NCI-H187 treated with DMSO at 0.1 percent for 48 hours (cell line): ENCODE measurements at regions not wholly inside any gene's neighbourhood (a gene's known extent, or its start where the extent isn't known, plus 50 kb on each side); places are given as distances from the start of the nearest gene placed in this dataset.

Experiments used
- DNase-seq: peaks from one replicate; lab custom pipeline; 2025; lab: John Stamatoyannopoulos, UW

- DNase-seq: no peak
Observed at GRCh38 chr6:140108167-140108566, 733.7 kb upstream of the CITED2 start.

DNA sequence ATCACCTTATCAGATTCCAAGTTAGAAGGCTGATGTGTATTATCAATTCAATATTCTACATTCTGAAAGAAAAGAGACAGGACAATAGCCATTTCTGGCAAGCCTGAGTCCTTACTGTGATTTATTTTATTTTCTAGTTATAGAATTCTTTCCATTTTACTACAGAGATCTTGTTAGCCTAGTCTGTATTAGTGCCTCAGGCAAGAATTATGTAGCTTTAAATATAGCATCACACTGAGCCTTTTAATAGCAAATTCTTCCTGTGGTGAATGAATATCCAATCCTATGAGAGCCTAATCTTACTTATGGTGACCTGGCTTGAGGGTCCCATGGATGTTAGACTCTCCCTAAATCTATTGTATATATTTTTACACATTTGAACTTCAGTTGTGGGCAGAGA, 732.8 kb upstream of the CITED2 start:
- no peak for DNase-seq

DNA sequence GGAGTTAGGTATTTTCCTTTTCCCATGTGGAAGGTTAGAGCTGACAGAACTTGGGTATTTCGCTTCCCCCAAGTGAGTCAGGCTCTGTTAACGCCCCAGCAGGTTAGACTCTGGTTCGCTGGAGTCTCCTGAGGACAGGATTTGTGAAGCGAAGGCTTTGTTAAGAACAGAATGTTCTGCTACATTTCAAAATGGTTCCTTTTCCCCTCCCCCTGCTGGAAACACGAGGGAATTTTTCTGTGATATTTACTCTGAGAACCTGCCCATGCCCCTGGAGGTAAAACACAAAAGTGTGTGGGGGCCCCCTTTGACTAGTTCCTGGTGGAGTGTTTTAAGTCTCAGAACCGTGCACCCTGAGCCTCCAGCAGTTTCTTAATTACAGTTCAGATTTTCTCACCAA, 731.4 kb upstream of the CITED2 start:
- no peak for DNase-seq

- DNase-seq: no peak
Observed at GRCh38 chr6:140105241-140105640, 730.8 kb upstream of the CITED2 start.

DNA sequence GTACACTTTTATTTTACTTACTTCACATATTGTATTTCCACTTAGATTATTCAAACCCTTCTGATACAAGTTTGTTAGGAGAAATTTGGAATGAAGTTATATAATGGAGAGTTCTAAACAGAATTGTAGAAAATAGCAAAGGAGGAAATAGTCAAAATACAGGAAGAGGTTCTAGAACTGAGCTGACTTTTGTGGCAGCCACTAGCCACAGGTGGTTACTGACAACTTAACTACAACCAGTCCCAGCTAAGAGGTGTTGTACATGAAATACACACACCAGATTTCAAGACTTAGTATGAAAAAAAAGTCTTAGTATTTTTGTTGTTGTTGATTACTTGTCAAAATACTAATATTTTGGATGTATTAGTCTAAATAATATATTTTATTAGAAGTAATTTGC, 727.4 kb upstream of the CITED2 start:
- DNase-seq: no peak

DNA sequence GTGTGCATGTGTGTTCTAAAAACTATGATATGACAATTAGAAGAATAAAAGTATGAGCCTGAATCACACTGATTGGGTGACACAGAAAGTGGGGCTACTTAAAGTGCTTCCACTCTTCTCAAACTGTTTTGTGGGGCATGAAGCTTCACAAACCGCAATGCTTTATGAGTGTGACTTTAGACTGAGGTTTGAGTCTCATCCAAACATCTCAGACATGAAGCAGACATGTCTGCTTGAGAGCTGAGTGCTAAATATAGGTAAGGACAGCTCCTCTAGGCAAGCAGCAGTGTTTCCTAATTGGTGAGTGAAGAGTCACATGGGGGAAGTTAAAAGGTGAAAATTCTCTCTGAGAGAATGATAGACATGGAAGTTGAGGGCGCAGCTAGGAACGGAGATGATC, 726.9 kb upstream of the CITED2 start:
- no peak for DNase-seq

DNA sequence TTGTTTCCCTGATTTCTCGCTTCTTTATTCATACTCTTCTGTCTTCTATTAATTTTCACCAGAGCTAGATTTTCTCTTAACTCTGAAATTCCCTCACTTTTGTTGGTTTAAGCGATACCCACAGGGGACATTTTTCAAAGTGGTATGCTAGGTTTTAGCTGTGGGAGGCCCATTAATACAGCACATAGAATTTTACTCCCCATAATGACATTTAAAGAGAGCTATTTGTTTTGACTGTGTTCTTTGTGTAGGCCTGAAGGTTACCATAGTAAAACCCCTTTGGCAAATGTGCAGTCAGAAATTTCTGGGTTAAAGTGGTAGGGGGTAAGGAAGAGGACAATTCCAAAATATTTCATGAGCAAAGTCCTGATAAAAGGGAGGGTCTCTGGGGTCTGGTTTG, 721.1 kb upstream of the CITED2 start:
- no peak for DNase-seq

DNA sequence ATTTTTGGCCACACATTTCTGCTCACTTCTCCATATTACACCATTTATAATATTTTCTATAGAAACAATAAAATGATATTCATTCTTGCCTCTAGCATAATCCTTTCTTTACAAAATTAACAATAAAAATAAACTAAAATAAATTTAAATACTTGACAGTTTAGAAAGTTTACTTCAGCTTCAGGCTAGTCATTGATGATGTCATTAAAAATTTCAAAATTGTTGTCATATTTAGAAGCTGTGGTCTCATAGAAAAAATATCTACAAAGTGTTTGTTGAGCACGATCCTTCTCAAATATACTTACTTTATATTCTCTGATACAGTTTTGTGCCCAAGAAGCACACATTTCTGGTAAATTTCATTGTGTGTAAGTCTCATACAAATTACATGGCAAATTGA, 717.4 kb upstream of the CITED2 start:
- DNase-seq: no peak

GRCh38 chr6:140090871-140091270, 716.4 kb upstream of the CITED2 start:
- DNase-seq: no peak

- no peak for DNase-seq
Observed at GRCh38 chr6:140083375-140083774, 708.9 kb upstream of the CITED2 start.

DNA sequence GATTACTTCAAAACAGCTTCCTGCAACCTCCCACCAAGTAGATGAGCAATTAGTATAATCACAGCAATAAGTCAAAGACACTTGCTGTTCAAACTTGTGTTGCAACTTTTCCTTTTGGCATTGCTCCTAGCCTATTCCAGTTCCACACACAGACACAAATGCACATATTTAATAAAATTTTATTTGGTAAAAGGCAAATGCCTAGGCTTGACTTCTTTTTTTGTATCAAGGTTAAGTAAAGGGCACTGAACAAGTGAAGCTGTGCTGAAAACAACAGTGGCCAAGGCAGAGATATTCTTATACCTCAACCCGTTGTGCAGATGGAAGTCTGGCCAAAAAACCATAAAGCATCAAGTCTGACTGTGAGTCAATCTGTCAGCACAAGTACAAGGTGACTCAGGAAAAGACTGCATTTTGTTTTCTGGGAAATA, 708.4 kb upstream of the CITED2 start:
- DNase-seq: no peak

- DNase-seq: no peak
Observed at GRCh38 chr6:140079328-140079727, 704.9 kb upstream of the CITED2 start.

- DNase-seq: no peak
Observed at GRCh38 chr6:140078561-140079125, 704.2 kb upstream of the CITED2 start.

DNA sequence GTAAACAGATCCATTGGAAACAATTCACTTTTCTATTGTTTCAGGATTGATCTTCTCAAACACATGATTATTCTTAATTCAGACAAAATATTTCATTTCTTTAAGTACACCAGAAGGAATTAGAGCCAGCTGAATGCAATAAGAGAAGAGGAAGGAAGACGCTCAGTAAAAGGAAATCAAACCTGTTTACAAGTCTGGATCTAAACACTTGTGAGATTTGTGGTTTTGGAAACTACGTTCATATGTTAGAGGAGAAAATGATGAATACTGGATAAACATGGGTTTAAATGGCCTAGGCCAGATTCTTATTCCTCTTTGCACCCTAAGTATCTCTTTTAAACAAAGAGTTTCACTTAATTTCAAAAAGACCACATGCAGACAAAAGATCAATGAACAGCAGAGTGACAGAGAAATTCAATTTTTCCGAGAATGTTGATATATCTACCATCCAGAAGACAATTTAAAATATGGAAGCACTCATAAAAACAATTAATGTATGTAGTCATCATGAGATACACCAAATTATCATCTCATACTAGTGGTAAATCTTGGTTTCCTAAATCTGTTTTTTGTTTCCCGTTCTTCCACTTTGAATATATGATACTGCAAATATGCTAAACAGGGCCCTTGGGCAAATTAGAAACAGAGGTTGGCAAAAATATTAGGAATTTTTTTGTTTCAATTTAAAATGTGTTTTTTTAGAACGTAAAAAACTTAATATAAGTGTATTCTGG, 703.5 kb upstream of the CITED2 start:
- DNase-seq: no peak

- no peak for DNase-seq
Observed at GRCh38 chr6:140076105-140076504, 701.7 kb upstream of the CITED2 start.

- DNase-seq: no peak
Observed at GRCh38 chr6:140073456-140073855, 699.0 kb upstream of the CITED2 start.

DNA sequence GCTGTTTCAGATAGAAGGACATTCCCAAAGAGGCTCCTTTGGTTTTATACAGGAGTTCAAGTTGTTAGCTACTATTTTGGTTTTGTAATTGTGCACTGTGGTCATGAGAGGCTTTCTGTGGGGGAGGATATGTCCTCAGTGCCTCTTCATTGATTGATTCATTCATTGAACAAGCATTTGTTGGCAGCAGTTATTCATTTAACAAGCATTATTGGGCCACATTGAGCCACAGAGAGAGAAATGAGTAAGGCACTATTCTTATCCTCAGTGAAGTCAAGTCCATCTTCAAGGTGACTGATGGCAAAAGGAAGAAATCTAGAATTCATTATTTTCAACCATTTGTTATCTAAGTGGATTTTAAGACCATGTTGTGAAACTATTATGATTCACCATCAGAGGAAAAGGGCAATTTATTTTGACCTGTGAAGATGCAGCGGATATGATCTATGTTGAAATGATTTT, 697.2 kb upstream of the CITED2 start:
- no peak for DNase-seq

DNA sequence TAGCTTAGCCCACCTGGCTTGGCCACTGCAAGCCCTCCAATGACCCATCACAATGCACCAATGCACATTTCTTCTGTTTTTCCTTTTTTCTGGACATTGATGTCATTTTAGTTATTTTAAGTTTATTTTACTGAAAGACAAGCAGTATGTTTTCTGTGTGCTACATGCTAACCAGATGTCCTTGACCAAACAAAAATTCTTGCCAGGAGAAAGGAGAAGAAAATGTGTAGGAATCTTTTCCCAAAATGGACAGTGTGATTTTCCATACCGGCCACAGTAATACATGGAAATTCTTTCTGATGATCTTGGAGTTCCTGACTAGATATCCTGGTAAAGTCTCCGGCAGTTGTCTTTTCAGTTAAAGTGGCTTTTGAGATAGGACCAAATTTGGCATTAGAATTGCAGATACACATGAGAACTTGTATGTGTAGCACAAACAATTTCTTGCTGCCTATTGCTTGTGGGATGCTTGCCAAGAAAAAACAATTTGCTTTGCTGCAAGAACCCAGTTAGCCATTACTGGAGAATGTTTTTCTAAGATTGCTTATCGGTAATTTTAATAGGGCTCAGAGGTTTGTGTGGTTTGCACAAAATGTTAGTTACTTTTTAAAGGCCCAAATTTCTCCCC, 696.5 kb upstream of the CITED2 start:
- no peak for DNase-seq

GRCh38 chr6:140069576-140069975, 695.1 kb upstream of the CITED2 start:
- no peak for DNase-seq

DNA sequence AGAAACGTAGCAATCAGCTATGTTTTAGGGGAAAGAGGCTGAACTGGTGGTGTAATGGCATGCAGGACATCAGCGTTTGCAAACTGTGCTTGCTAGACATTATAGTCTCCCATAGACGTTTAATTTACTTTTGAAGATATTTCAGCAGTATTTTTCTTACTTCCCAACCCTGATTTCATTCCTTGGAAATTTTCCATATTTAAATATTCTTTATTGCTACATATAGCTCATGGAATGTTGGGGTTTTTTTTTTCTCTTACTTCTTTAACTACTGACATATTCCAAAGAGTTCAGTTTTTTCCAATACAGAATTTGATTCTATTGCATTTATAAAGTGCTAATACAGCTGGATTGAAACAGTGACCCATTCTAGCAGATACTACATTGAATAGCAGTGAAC, 694.4 kb upstream of the CITED2 start:
- DNase-seq: no peak

GRCh38 chr6:140064366-140064765, 689.9 kb upstream of the CITED2 start:
- DNase-seq: no peak

- no peak for DNase-seq
Observed at GRCh38 chr6:140063021-140063399, 688.6 kb upstream of the CITED2 start.
